Posterior vena cava (tissue), 2 donors: ENCODE measurements at regions not wholly inside any gene's neighbourhood (a gene's known extent, or its start where the extent isn't known, plus 50 kb on each side); places are given as distances from the start of the nearest gene placed in this dataset.
"Not testable (repeated sequence)": the region's sequence is repeated elsewhere in the genome, so short reads cannot be mapped to it uniquely, and the experiment has no call there.

Experiments
- DNase-seq: peaks from one replicate; pipeline ENCODE4 v3.0.0-alpha.2; 2020; ENCODE audit warnings: low spot score
- intact Hi-C, 2 donors: fragments of 100-400 bp; cut with DNase I; formaldehyde crosslinking; loops; one replicate each; pipeline versions ENCODE4 v1.14.1 to v1.14.2; 2022 to 2023
- donor health status: DM: yes; HTN: yes; CAD: no.
- donor health status: DM: yes; HTN: yes; CAD: no.

GRCh38 chr22:15822001-15822400 lies 132.2 kb downstream of the POTEH start:
- DNase-seq, intact Hi-C loops: not testable (repeated sequence)

- intact Hi-C loops, DNase-seq: not testable (repeated sequence)
Measured at GRCh38 chr22:15823178-15823577, 133.4 kb downstream of the POTEH start.

- intact Hi-C loops, DNase-seq: not testable (repeated sequence)
Measured at GRCh38 chr22:15832235-15832634, 142.4 kb downstream of the POTEH start.

GRCh38 chr22:15835729-15836128 lies 145.9 kb downstream of the POTEH start:
- DNase-seq, intact Hi-C loops: not testable (repeated sequence)

- DNase-seq, intact Hi-C loops: not testable (repeated sequence)
Measured at GRCh38 chr22:15849772-15850171, 159.9 kb downstream of the POTEH start.

- DNase-seq, intact Hi-C loops: not testable (repeated sequence)
Measured at GRCh38 chr22:15853716-15854373, 164.0 kb downstream of the POTEH start.

- intact Hi-C loops = not testable (repeated sequence)
- DNase-seq = peak; percentile 53
Measured at GRCh38 chr22:15854421-15854820, 164.6 kb downstream of the POTEH start.

GRCh38 chr22:15854978-15855377 lies 165.2 kb downstream of the POTEH start:
- DNase-seq, intact Hi-C loops: not testable (repeated sequence)

- intact Hi-C loops = not testable (repeated sequence)
- DNase-seq = peak; percentile 1
Measured at GRCh38 chr22:15880926-15881325, 191.1 kb downstream of the POTEH start.

- intact Hi-C loops, DNase-seq: not testable (repeated sequence)
Measured at GRCh38 chr22:15904326-15904725, 214.5 kb downstream of the POTEH start.

GRCh38 chr22:15911704-15912103 lies 221.9 kb downstream of the POTEH start:
- intact Hi-C loops, DNase-seq: not testable (repeated sequence)

- DNase-seq, intact Hi-C loops: not testable (repeated sequence)
Measured at GRCh38 chr22:15919120-15919519, 229.3 kb downstream of the POTEH start.

- DNase-seq, intact Hi-C loops: not testable (repeated sequence)
Measured at GRCh38 chr22:15920941-15921340, 231.1 kb downstream of the POTEH start.

GRCh38 chr22:15922132-15922531 lies 232.3 kb downstream of the POTEH start:
- intact Hi-C loops, DNase-seq: not testable (repeated sequence)

GRCh38 chr22:15922666-15923065 lies 232.8 kb downstream of the POTEH start:
- intact Hi-C loops, DNase-seq: not testable (repeated sequence)

- DNase-seq, intact Hi-C loops: not testable (repeated sequence)
Measured at GRCh38 chr22:15924820-15925219, 235.0 kb downstream of the POTEH start.

- intact Hi-C loops, DNase-seq: not testable (repeated sequence)
Measured at GRCh38 chr22:15927172-15927571, 237.3 kb downstream of the POTEH start.
